PFSK-1 (cell line): ENCODE measurements at regions not wholly inside any gene's neighbourhood (a gene's known extent, or its start where the extent isn't known, plus 50 kb on each side); places are given as distances from the start of the nearest gene placed in this dataset.

ENCODE experiments used
- FOXP2 ChIP-seq: optimal IDR thresholded peaks from 2 replicates; pipeline ENCODE3; 2011; ENCODE audit warnings: borderline replicate concordance, control low read depth, inconsistent platforms; ENCODE audit not compliant: insufficient read depth; ENCODE audit errors: extremely low read length, extremely low read depth
- POLR2AphosphoS5 ChIP-seq: IDR thresholded peaks from 2 replicates; pipeline ENCODE4 v1.6.1; 2012; ENCODE audit warnings: low read depth, mild to moderate bottlenecking, control low read depth, low read length, moderate library complexity

- TF ChIP-seq POLR2AphosphoS5 (no peak), FOXP2 (no peak)
These were observed 390.3 kb upstream of the CCL2 start for GRCh38 chr17:33864758-33865229.
